ENCODE measurements at regions not wholly inside any gene's neighbourhood (a gene's known extent, or its start where the extent isn't known, plus 50 kb on each side); places are given as distances from the start of the nearest gene placed in this dataset.

DNA sequence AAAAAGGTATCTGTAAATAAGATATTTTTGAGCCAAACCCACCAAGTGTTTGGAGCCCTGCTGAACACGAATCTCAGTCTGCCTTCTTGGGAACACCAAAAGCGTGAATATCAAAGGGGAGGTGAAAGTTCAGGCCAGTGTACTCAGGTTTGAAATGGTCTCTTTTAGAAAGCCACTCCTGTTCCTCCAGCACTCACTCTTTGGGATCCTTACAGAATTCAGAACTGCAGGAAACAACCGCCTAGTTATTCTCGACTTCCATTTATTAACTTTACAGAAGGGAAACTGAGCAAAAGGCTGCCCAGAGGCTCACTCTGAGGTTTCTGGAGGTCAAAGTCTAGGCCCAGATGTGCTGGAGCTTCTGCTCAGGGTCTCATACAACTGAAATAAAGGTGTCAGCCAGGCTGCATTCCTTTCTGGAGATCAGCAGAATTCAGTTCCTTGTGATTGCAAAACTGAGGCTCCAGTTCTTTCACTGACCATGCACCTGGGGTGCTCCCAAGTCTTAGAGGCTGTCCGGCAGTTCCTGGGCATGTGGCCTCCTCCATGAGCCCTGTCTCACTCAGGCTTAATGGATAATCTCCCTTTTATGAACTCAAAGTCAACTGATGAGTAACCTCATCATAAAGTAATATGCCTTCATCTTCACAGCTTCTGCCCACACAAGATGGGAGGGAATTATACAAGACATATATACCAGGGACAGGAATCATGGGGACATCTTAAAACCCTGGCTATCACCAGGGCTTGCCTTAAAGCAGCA lies 65.5 kb upstream of the TNFAIP3 start:
- no peaks in the 10 kb centered on the region for H3K9me3 Mint-ChIP-seq (ENCODE audit: unreplicated experiment)
- TF ChIP-seq, protein P1, sequence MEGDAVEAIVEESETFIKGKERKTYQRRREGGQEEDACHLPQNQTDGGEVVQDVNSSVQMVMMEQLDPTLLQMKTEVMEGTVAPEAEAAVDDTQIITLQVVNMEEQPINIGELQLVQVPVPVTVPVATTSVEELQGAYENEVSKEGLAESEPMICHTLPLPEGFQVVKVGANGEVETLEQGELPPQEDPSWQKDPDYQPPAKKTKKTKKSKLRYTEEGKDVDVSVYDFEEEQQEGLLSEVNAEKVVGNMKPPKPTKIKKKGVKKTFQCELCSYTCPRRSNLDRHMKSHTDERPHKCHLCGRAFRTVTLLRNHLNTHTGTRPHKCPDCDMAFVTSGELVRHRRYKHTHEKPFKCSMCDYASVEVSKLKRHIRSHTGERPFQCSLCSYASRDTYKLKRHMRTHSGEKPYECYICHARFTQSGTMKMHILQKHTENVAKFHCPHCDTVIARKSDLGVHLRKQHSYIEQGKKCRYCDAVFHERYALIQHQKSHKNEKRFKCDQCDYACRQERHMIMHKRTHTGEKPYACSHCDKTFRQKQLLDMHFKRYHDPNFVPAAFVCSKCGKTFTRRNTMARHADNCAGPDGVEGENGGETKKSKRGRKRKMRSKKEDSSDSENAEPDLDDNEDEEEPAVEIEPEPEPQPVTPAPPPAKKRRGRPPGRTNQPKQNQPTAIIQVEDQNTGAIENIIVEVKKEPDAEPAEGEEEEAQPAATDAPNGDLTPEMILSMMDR (IDR thresholded peaks at IDR 0.05; ENCODE audit: unreplicated experiment), result no peak
- H3K36me3 Mint-ChIP-seq (ENCODE audit: low read depth, unreplicated experiment), result no peaks in the 10 kb centered on the region
- H3K27me3 Mint-ChIP-seq (ENCODE audit: unreplicated experiment), result peaks cover 2% of the 10 kb centered on the region
- no peak overlapping the region for H3K4me3 Mint-ChIP-seq (ENCODE audit: unreplicated experiment)
- H3K27ac Mint-ChIP-seq (ENCODE audit: unreplicated experiment), result no peak overlapping the region
- peaks cover 11% of the 10 kb centered on the region for H3K4me1 Mint-ChIP-seq (ENCODE audit: unreplicated experiment)
- DNase-seq (ENCODE audit: low spot score), result no peak

DNA sequence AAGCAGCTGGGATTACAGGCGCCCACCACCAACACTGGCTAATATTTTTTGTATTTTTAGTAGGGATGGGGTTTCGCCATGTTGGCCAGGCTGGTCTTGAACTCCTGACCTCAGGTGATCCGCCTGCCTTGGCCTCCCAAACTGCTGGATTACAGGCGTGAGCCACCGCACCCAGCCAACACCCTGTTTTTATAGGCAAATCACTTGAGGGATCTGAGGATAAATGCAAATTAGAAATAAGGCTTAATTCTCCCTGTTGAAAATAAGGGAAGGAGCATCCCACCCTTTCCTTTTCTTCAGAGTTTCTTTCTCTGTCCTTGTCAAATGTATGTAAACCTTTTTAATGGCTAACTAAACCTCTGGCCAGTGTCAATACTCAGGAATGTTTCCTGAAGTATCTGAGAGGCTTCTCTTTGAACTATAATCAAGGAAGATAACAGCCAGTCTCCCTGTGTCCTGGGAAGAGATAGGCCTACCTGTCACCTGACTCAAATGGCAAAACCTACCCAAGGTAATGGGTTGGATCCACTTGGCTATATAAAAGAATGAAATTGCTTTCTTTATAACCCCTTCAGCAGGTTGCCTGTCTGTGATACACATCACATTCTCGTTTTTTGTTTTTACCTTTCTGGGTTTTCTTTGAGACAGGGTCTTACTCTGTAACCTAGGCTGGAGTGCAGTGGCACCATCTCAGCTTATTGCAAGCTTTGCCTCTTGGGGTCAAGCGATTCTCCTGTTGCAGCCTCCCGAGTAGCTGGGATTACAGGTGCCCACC lies 64.5 kb upstream of the TNFAIP3 start:
- H3K27ac Mint-ChIP-seq (ENCODE audit: unreplicated experiment), result no peak overlapping the region

DNA sequence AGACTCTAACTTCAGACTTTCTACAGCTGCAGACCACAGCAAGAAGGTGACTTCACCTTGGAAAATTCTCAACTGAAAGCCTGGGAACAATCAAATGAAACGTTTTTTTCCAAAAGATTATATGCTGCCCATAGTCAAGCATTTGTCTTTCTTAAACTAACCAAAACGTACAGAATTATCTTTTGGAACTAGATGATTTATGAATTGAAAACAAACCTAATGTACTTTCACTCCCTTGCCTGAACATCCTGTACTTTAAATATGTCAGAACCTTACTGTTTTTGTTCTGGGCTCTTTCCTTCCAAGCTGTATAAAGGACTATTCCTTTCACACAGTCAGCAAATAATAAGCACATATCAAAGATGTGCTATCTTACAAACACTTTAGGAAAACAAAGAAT lies 62.4 kb upstream of the TNFAIP3 start:
- H3K36me3 Mint-ChIP-seq (ENCODE audit: low read depth, unreplicated experiment), result no peaks in the 10 kb centered on the region
- H3K27ac Mint-ChIP-seq (ENCODE audit: unreplicated experiment), result no peak overlapping the region
- no peak for DNase-seq (ENCODE audit: low spot score)
- H3K4me3 Mint-ChIP-seq (ENCODE audit: unreplicated experiment), result no peak overlapping the region
- peaks cover 2% of the 10 kb centered on the region for H3K27me3 Mint-ChIP-seq (ENCODE audit: unreplicated experiment)
- TF ChIP-seq, protein P1 (IDR thresholded peaks at IDR 0.05; ENCODE audit: unreplicated experiment), result no peak
- H3K4me1 Mint-ChIP-seq (ENCODE audit: unreplicated experiment), result peaks cover 6% of the 10 kb centered on the region
- H3K9me3 Mint-ChIP-seq (ENCODE audit: unreplicated experiment), result no peaks in the 10 kb centered on the region

More for the DNA sequence above, 64.5 kb upstream of the TNFAIP3 start:
- Mint-ChIP-seq H3K4me3 (ENCODE audit: unreplicated experiment) (no peak overlapping the region), H3K9me3 (ENCODE audit: unreplicated experiment) (no peaks in the 10 kb centered on the region), H3K36me3 (ENCODE audit: low read depth, unreplicated experiment) (no peaks in the 10 kb centered on the region), H3K27me3 (ENCODE audit: unreplicated experiment) (peaks cover 2% of the 10 kb centered on the region), H3K4me1 (ENCODE audit: unreplicated experiment) (peaks cover 6% of the 10 kb centered on the region)
- no peak for DNase-seq (ENCODE audit: low spot score)
- TF ChIP-seq, protein P1 (IDR thresholded peaks at IDR 0.05; ENCODE audit: unreplicated experiment), result no peak

DNA sequence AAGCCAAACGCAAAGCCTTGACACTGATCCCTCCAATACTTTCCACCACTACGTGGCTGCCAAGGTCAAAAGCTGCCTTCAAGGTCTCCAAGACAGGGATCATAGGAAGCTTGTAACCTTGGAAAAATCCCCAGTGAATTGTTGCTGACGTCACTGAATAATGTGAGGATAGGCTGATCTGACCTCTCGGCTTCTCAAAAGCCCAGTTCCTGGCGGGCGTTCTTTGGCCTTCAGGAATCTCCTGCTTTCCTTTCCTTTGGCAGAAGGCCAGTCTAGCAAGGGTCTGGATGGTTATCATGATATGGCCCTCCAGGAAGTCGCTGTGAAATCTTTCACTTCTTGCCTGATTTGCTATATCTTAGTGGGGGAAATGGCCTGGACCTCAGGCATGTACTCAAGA lies 61.4 kb upstream of the TNFAIP3 start:
- Mint-ChIP-seq H3K9me3 (ENCODE audit: unreplicated experiment) (no peaks in the 10 kb centered on the region), H3K27me3 (ENCODE audit: unreplicated experiment) (peaks cover 1% of the 10 kb centered on the region), H3K4me3 (ENCODE audit: unreplicated experiment) (no peak overlapping the region), H3K27ac (ENCODE audit: unreplicated experiment) (no peak overlapping the region), H3K4me1 (ENCODE audit: unreplicated experiment) (peaks cover 3% of the 10 kb centered on the region), H3K36me3 (ENCODE audit: low read depth, unreplicated experiment) (no peaks in the 10 kb centered on the region)
- no peak for DNase-seq (ENCODE audit: low spot score)
- TF ChIP-seq, protein P1 (IDR thresholded peaks at IDR 0.05; ENCODE audit: unreplicated experiment), result no peak

Measured in endothelial cell (in vitro differentiated cells).